Fibroblast of skin of left quadriceps (primary cell): ENCODE measurements at regions not wholly inside any gene's neighbourhood (a gene's known extent, or its start where the extent isn't known, plus 50 kb on each side); places are given as distances from the start of the nearest gene placed in this dataset.
A peak's percentile ranks its signal among the peaks of the same experiment; 100 is the strongest.
"Not testable (repeated sequence)": the region's sequence is repeated elsewhere in the genome, so short reads cannot be mapped to it uniquely, and the experiment has no call there.

Source experiments
- DNase-seq, 2 experiments: peaks; one replicate each; pipeline ENCODE4 v3.0.0-alpha.2; 2013; ENCODE audit warnings: low read depth in 2 of 2

GRCh38 chr4:126647756-126648397 is 984.9 kb upstream of the INTU start:
- DNase-seq: peak; percentile 24 to 34

- DNase-seq: no peak
Observed at GRCh38 chr4:126658411-126658810, 974.3 kb upstream of the INTU start.

DNA sequence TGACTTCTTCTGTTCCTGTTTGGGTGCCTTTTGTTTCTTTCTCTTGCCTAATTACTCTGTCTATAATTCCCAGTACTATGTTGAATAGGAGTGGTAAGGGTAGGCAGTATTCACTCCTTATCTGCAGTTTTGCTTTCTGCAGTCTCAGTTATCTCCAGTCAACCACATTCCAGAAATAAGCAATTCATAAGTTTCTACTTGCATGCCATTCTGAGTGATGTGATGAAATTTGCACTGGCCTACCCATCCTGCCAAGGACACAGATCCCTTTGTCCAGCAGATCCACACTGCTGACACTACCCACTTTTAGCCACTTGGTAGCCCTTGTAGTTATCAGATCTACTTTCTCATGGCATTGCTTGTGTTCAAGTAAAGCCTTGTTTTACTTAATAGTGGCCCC is 971.6 kb upstream of the INTU start:
- DNase-seq: no peak

DNA sequence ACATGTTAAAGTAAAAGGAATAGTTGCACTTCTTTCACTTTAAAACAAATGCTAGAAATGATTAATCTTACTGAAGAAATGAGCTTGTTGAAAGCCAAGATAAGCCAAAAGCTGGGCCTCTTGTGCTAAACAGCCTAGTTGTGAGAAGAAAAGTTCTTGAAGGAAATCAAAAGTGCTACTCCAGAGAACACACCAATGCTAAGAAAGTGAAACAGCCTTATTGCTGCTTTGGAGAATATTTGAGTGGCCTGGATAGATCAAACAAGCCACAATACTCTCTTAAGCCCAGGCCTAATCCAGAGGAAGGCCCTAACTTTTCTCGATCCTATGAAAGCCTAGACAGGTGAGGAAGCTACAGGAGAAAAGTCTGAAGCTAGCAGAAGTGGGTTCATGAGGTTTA is 967.9 kb upstream of the INTU start:
- DNase-seq: no peak

GRCh38 chr4:126670038-126670437 is 962.7 kb upstream of the INTU start:
- not testable (repeated sequence) for DNase-seq

- DNase-seq: no peak
Observed at GRCh38 chr4:126678618-126679017, 954.1 kb upstream of the INTU start.

DNA sequence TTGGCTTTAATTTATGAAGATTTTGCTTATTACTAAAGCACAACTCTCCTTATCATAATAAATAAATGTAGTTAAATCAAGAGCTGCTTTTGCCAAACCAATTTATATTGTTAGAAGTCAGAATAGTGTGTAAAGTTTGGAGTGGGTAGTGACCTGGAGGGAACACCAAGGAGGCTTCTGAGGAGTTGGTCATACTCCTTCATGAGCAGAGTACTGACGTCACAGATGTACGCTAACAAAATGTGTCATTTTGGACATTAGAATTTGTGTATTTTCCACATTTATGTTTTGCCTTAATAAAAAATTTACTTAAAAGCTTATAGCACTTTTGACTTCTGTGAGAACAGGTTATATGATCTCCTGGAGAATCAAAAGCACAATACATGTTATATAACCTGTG is 953.5 kb upstream of the INTU start:
- no peak for DNase-seq

- DNase-seq: no peak
Observed at GRCh38 chr4:126682250-126682649, 950.5 kb upstream of the INTU start.

DNA sequence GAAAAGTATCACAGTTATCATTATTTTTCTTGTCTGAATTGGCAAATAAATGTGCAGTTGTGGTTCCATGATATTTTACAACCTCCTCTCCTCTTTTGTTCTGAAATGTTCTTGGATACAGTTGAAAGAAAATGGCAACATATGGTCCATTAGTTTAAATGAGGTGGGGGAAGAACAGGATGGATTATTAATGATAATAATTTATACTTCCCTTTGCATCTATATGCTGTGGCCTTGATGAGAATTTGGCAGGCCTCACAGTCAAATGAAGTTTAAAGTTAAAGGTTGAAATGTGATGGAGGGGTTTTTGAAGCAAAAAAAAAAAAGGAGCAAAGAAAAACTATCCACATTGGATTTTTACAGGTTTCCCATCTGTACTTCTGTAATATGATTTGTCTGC is 946.3 kb upstream of the INTU start:
- no peak for DNase-seq

GRCh38 chr4:126687655-126688358 is 945.0 kb upstream of the INTU start:
- no peak for DNase-seq

GRCh38 chr4:126691797-126692196 is 941.0 kb upstream of the INTU start:
- no peak for DNase-seq

GRCh38 chr4:126697748-126698147 is 935.0 kb upstream of the INTU start:
- peak; percentile 81 to 84 for DNase-seq

- DNase-seq: no peak
Observed at GRCh38 chr4:126698224-126698623, 934.5 kb upstream of the INTU start.

GRCh38 chr4:126701756-126702155 is 931.0 kb upstream of the INTU start:
- DNase-seq: peak in 1 of 2 experiments; percentile 16

GRCh38 chr4:126702747-126703146 is 930.0 kb upstream of the INTU start:
- DNase-seq: no peak

DNA sequence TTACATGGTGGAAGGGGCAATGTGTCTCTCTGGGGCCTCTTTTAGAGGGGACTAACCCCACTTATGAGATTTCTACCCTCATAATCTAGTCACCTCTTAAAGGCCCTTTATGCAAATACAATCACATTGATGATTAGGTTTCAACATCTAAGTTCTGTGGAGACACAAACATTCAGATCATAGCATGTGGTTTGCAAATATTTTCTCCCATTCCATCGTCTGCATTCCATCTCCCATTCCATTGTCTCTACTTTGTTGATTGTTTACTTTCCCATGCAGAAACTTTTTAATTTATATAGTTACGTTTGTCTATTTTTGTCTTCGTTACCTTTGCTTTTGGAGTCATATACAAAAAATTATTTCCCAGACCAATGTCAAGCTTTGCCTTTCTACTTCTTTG is 927.5 kb upstream of the INTU start:
- peak; percentile 52 for DNase-seq

- no peak for DNase-seq
Observed at GRCh38 chr4:126708716-126709115, 924.0 kb upstream of the INTU start.

- no peak for DNase-seq
Observed at GRCh38 chr4:126710935-126711334, 921.8 kb upstream of the INTU start.

GRCh38 chr4:126715067-126715466 is 917.7 kb upstream of the INTU start:
- DNase-seq: no peak

GRCh38 chr4:126715681-126716080 is 917.1 kb upstream of the INTU start:
- DNase-seq: no peak

- no peak for DNase-seq
Observed at GRCh38 chr4:126718136-126718535, 914.6 kb upstream of the INTU start.

GRCh38 chr4:126719852-126720251 is 912.9 kb upstream of the INTU start:
- no peak for DNase-seq

- DNase-seq: no peak
Observed at GRCh38 chr4:126725906-126726305, 906.9 kb upstream of the INTU start.

GRCh38 chr4:126727461-126727860 is 905.3 kb upstream of the INTU start:
- DNase-seq: peak in 1 of 2 experiments; percentile 19
